ENCODE measurements at regions not wholly inside any gene's neighbourhood (a gene's known extent, or its start where the extent isn't known, plus 50 kb on each side); places are given as distances from the start of the nearest gene placed in this dataset.

DNA sequence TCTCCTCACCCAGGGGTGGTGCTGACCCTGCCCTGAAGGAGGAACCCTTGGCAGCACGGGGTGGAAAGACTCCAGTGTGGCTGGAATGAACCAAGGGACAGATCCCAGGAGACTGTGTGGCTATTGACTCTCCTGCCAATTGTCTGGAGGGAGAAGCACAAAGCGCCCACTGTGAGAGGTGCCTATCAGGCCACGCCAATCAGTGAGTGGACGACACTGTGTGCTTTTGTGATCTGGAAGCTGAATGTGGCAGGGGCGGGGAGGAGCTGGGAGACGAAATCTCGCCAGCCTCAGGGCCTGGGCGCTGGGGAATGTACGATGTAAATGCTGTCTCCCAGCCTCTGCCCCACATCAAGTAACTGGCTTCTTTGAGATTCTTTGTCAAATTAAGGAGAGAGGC lies 167.1 kb downstream of the ZBTB18 start:
- DNase-seq: no peak
- H3K9me3 ChIP-seq: no peaks in the 10 kb centered on the region
- intact Hi-C loops (cut with DNase I): no loop called here
- H3K27ac ChIP-seq: no peak overlapping the region
- TF ChIP-seq, protein P1, sequence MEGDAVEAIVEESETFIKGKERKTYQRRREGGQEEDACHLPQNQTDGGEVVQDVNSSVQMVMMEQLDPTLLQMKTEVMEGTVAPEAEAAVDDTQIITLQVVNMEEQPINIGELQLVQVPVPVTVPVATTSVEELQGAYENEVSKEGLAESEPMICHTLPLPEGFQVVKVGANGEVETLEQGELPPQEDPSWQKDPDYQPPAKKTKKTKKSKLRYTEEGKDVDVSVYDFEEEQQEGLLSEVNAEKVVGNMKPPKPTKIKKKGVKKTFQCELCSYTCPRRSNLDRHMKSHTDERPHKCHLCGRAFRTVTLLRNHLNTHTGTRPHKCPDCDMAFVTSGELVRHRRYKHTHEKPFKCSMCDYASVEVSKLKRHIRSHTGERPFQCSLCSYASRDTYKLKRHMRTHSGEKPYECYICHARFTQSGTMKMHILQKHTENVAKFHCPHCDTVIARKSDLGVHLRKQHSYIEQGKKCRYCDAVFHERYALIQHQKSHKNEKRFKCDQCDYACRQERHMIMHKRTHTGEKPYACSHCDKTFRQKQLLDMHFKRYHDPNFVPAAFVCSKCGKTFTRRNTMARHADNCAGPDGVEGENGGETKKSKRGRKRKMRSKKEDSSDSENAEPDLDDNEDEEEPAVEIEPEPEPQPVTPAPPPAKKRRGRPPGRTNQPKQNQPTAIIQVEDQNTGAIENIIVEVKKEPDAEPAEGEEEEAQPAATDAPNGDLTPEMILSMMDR (IDR thresholded peaks at IDR 0.05): no peak
- H3K27me3 ChIP-seq: peaks cover 0 to 7% (median 0%) of the 10 kb centered on the region in 7 donors
- ATAC-seq: no peak
- 79 to 83% methylated on average over 9 of the region's 9 CpGs for WGBS, 2 donors
- H3K4me3 ChIP-seq: no peak overlapping the region
- no peaks in the 10 kb centered on the region for H3K36me3 ChIP-seq
- peaks cover 0 to 14% (median 8%) of the 10 kb centered on the region in 9 donors for H3K4me1 ChIP-seq

DNA sequence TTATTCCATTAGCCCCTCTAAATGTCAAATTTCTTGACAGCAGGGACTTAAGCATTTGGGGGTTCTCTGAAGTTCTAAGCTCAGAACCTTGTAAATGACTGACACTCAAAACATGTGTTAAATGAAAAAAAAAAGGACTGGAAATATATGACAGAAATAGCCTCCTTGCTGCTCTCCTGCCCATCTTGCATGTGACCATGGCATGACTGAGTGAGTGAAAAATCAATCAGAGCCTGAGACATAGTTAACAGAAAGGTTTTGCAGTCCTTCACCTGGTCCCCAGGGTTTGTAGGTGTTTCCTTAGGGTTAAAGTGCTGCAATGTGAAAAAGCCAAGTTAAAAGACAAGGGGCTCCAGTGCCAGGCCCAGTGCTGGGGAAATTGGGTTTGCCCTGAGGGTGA lies 168.1 kb downstream of the ZBTB18 start:
- no peaks in the 10 kb centered on the region for H3K9me3 ChIP-seq
- peaks cover 0 to 7% (median 0%) of the 10 kb centered on the region in 7 donors for H3K27me3 ChIP-seq
- intact Hi-C loops (cut with DNase I): no loop called here
- no peak overlapping the region for H3K27ac ChIP-seq
- DNase-seq (no peak), ATAC-seq (no peak)
- no peaks in the 10 kb centered on the region for H3K36me3 ChIP-seq
- TF ChIP-seq, protein P1 (IDR thresholded peaks at IDR 0.05): no peak
- H3K4me3 ChIP-seq: no peak overlapping the region
- peaks cover 0 to 11% (median 5%) of the 10 kb centered on the region in 9 donors for H3K4me1 ChIP-seq

DNA sequence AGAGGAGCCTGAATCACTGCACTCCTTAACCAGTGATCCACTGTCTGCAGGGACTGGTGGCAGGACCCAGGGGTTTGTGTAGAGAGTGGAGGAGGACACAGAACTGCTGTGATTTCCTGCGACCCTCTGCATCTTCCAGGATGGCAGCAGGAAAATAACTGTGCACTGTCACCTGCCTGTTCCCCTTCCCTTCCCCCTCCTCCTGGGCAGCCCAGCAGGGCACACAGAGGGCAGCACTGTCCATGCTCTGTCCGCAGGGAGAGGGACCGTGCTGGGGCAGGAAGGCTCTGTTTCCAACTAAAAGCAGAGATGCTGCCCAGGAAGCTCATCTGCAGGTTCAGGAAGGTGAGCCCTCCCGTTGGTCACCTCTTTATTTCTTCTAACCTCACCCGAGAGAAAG lies 168.7 kb downstream of the ZBTB18 start:
- ATAC-seq (no peak), DNase-seq (no peak)
- H3K9me3 ChIP-seq: no peaks in the 10 kb centered on the region
- intact Hi-C loops (cut with DNase I): no loop called here
- H3K4me1 ChIP-seq: peaks cover 0 to 10% (median 0%) of the 10 kb centered on the region in 9 donors
- peaks cover 0 to 7% (median 0%) of the 10 kb centered on the region in 7 donors for H3K27me3 ChIP-seq
- no peak overlapping the region for H3K27ac ChIP-seq
- TF ChIP-seq, protein P1 (IDR thresholded peaks at IDR 0.05): no peak
- no peak overlapping the region for H3K4me3 ChIP-seq
- H3K36me3 ChIP-seq: no peaks in the 10 kb centered on the region
- 72 to 78% methylated on average over 5 of the region's 5 CpGs for WGBS, 2 donors

DNA sequence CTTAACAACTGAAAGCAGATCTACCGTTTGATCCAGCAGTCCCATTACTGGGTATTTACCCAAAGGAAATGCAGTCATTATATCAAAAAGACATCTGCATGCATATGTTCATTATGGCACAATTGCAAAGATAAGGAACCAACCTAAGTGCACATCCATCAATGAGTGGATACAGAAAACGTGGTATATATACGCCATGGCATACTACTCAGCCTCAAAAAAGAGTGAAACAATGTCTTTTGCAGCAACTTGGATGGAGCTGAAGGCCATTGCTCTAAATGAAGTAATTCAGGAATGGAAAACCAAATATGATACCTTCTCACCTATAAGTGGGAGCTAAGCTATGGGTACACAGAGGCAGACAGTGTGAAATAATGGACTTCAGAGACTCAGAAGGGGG lies 169.3 kb downstream of the ZBTB18 start:
- Histone ChIP-seq H3K36me3 (no peaks in the 10 kb centered on the region), H3K4me3 (no peak overlapping the region), H3K4me1 (peaks cover 0 to 13% (median 0%) of the 10 kb centered on the region in 9 donors), H3K27me3 (peaks cover 0 to 8% (median 0%) of the 10 kb centered on the region in 7 donors), H3K27ac (no peak overlapping the region), H3K9me3 (no peaks in the 10 kb centered on the region)
- DNase-seq (no peak), ATAC-seq (no peak)
- TF ChIP-seq, protein P1 (IDR thresholded peaks at IDR 0.05): no peak
- WGBS, 2 donors: 62 to 81% methylated on average over 3 of the region's 3 CpGs
- intact Hi-C loops (cut with DNase I): no loop called here
